Ishikawa (cell line): ENCODE measurements at regions not wholly inside any gene's neighbourhood (a gene's known extent, or its start where the extent isn't known, plus 50 kb on each side); places are given as distances from the start of the nearest gene placed in this dataset.

Experiments used
- CEBPB ChIP-seq: IDR thresholded peaks from 2 replicates; pipeline ENCODE4 v1.6.1; 2012
- CREB1 ChIP-seq: IDR thresholded peaks from 2 replicates; pipeline ENCODE4 v1.6.1; 2012; ENCODE audit warnings: low read depth
- EGR1 ChIP-seq: IDR thresholded peaks from 2 replicates; pipeline ENCODE4 v1.6.1; 2012
- EP300 ChIP-seq: IDR thresholded peaks from 2 replicates; pipeline ENCODE4 v1.6.1; 2012; ENCODE audit warnings: borderline replicate concordance
- FOXM1 ChIP-seq: IDR thresholded peaks from 2 replicates; pipeline ENCODE4 v1.6.1; 2012; ENCODE audit warnings: low read depth, borderline replicate concordance
- NFIC ChIP-seq: IDR thresholded peaks from 2 replicates; pipeline ENCODE4 v1.6.1; 2012
- RAD21 ChIP-seq: IDR thresholded peaks from 2 replicates; pipeline ENCODE4 v1.6.1; 2012; ENCODE audit warnings: low read depth
- TAF1 ChIP-seq: IDR thresholded peaks from 2 replicates; pipeline ENCODE4 v1.6.1; 2012; ENCODE audit warnings: low read depth, mild to moderate bottlenecking
- TCF12 ChIP-seq: IDR thresholded peaks from 2 replicates; pipeline ENCODE4 v1.6.1; 2012; ENCODE audit warnings: low read depth
- TEAD4 ChIP-seq: IDR thresholded peaks from 2 replicates; pipeline ENCODE4 v1.6.1; 2012
- YY1 ChIP-seq: IDR thresholded peaks from 2 replicates; pipeline ENCODE4 v1.6.1; 2012; ENCODE audit warnings: low read depth
- ZBTB7A ChIP-seq: IDR thresholded peaks from 2 replicates; pipeline ENCODE4 v1.6.1; 2012; ENCODE audit warnings: low read depth
- TF ChIP-seq, protein P1 (sequence below): IDR thresholded peaks from 2 replicates; pipeline ENCODE4 v1.6.1; 2012
- TF ChIP-seq, protein P2 (sequence below): IDR thresholded peaks from 2 replicates; pipeline ENCODE4 v1.6.1; 2012
- TF ChIP-seq, protein P3 (sequence below): IDR thresholded peaks from 2 replicates; pipeline ENCODE4 v1.6.1; 2012; ENCODE audit warnings: low read depth, mild to moderate bottlenecking

DNA sequence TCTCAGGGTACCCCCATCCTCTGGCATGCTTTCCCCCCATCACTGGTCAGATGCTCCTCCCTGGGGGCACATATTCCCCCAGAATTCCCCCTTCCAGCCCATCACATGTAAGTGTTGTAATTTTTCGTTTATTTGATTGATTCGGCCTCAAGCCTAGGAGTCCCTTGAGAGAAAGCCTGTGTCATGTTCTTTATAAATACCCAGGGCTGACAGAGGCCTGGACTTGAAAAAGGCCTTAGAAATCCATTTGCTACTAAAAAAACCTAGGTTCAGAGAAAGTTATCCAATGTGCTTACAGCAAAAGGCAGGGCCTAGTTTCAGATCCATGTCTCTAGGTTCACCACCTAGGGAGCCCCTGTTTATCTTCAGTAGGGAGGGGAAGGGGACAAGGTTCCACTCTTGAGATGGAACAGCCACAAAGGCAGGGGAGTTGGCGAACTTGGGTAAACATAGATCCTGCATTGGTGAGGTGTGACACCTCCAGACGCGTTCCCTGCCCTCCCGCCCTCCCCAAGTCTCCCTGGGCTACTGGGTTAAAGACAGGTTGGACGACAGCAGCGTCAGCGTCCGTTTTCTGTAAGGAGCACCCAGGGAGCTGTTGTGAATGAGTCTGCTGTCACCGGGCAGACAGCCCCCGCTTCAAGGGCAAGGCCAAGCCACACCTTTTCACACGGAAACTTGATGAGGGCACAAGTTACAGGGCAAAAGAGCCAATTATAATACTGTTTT is 147.8 kb downstream of the EN1 start:
- TF ChIP-seq, protein P1, sequence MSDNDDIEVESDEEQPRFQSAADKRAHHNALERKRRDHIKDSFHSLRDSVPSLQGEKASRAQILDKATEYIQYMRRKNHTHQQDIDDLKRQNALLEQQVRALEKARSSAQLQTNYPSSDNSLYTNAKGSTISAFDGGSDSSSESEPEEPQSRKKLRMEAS = no peak
- TF ChIP-seq ZBTB7A = no peak
- no peak for TF ChIP-seq FOXM1
- TF ChIP-seq RAD21 = no peak

DNA sequence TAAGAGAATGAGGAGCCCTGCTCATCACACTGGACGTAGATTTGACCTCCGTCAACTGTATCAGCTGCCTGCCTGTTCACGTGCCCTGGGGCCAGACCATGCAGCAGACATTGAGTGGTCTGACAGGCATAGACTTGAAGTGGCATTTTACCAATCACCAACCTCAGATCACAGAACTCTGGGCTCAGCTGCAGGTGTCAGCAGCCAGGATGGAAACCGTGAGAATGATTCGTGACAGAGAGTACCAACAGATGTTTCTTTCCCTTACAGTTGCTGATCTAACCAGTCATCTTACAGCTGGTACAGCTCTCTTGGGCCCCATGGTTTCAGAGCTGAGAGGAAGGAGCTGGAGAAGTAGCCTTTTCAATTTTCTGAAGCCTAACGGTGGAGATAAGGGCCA is 148.9 kb downstream of the EN1 start:
- TF ChIP-seq FOXM1 = no peak
- no peak for TF ChIP-seq EP300
- TF ChIP-seq, protein P2, sequence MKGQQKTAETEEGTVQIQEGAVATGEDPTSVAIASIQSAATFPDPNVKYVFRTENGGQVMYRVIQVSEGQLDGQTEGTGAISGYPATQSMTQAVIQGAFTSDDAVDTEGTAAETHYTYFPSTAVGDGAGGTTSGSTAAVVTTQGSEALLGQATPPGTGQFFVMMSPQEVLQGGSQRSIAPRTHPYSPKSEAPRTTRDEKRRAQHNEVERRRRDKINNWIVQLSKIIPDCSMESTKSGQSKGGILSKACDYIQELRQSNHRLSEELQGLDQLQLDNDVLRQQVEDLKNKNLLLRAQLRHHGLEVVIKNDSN = no peak
- no peak for TF ChIP-seq NFIC
- TF ChIP-seq TCF12 = no peak
- TF ChIP-seq TAF1 = no peak
- no peak for TF ChIP-seq TEAD4
- no peak for TF ChIP-seq CEBPB
- TF ChIP-seq CREB1 = no peak
- no peak for TF ChIP-seq EGR1
- no peak for TF ChIP-seq RAD21
- TF ChIP-seq, protein P3, sequence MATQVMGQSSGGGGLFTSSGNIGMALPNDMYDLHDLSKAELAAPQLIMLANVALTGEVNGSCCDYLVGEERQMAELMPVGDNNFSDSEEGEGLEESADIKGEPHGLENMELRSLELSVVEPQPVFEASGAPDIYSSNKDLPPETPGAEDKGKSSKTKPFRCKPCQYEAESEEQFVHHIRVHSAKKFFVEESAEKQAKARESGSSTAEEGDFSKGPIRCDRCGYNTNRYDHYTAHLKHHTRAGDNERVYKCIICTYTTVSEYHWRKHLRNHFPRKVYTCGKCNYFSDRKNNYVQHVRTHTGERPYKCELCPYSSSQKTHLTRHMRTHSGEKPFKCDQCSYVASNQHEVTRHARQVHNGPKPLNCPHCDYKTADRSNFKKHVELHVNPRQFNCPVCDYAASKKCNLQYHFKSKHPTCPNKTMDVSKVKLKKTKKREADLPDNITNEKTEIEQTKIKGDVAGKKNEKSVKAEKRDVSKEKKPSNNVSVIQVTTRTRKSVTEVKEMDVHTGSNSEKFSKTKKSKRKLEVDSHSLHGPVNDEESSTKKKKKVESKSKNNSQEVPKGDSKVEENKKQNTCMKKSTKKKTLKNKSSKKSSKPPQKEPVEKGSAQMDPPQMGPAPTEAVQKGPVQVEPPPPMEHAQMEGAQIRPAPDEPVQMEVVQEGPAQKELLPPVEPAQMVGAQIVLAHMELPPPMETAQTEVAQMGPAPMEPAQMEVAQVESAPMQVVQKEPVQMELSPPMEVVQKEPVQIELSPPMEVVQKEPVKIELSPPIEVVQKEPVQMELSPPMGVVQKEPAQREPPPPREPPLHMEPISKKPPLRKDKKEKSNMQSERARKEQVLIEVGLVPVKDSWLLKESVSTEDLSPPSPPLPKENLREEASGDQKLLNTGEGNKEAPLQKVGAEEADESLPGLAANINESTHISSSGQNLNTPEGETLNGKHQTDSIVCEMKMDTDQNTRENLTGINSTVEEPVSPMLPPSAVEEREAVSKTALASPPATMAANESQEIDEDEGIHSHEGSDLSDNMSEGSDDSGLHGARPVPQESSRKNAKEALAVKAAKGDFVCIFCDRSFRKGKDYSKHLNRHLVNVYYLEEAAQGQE = no peak
- TF ChIP-seq, protein P1 = no peak
- no peak for TF ChIP-seq YY1
- no peak for TF ChIP-seq ZBTB7A

DNA sequence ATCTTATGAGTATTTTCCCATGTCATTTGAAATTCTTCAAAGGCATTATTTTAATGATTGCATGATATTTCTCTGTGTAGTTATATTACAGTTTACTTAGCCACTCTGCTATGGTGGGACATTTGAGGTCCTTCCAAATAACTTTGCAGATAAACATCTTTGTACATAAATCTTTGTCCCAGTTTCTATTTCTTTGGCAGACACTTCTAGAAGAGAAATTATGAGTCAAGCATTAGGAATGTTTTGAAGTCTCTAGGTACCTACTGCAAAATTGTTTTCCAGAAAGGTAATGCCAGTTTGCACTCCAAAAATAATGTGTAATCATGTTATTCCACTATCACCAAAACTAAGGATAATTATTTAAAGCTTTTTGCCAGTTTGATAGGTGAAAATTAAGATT is 149.7 kb downstream of the EN1 start:
- TF ChIP-seq CREB1 = no peak
- TF ChIP-seq FOXM1 = no peak
- TF ChIP-seq, protein P2 = no peak
- no peak for TF ChIP-seq NFIC
- no peak for TF ChIP-seq ZBTB7A

DNA sequence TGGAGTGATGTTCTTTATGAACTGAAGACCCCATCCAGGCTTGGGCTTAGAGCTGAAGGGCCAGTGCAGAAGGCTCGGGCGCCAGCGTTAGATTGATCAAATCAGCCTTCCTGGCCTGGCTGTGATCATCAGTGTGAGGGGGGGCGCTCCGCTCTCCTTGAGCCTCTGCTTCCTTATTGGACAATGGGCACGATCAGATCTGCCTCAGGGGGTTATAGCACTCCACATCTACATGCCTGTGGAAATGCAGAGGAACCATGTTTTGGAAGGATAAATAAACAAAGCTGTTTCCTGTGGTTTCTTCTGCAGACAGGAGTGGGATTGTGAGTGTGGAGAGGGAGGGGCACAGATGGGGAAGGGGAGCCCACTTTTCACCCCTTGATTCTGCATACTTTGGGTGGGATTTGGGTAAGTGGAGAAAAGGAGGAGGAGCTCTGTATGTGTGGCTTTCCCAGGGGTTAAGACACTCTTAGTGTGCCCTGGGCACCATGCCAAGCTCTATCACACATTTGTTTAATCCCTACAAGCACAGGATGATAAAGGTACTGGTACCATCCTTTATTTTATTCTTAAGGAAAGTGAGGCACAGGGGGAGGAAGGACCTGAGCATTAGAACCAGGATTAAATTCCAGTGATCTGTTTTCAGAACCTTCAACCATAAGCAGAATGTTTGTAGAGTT is 150.5 kb downstream of the EN1 start:
- no peak for TF ChIP-seq CEBPB
- TF ChIP-seq, protein P2 = no peak
- no peak for TF ChIP-seq CREB1
- TF ChIP-seq, protein P1 = no peak
- no peak for TF ChIP-seq RAD21
- no peak for TF ChIP-seq NFIC
- no peak for TF ChIP-seq TEAD4
- TF ChIP-seq, protein P3 = no peak
- no peak for TF ChIP-seq EP300
- no peak for TF ChIP-seq TAF1

DNA sequence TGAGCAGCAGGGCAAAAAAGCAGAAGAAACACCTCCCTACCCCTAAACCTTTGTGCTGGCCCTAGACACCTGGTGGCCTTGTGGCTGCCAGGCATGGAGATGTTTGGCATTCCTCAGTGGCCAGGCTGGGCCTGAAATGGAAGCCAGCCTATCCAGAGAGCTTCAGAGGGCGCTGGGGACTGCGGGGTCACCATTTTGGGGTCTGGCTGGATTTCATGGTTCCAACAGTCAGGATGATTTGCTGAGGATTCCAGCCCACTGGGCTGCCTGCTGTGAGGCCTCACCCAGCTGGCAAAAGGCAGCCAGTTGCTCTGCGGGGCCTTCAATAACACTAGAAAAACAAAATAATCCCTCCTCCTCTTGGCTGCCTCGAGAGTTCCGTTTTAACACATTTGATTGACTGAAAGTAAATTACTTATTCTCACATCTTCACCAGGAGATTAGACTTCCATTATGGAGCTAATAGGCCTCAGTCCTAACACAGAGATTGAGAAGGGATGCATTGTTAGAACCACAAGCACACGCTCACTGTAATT is 154.1 kb downstream of the EN1 start:
- TF ChIP-seq, protein P3 = no peak
